GM19324 (cell line): ENCODE measurements at regions not wholly inside any gene's neighbourhood (a gene's known extent, or its start where the extent isn't known, plus 50 kb on each side); places are given as distances from the start of the nearest gene placed in this dataset.
"Not testable (repeated sequence)": the region's sequence is repeated elsewhere in the genome, so short reads cannot be mapped to it uniquely, and the experiment has no call there.

ENCODE experiments used
- ATAC-seq: cut with Tn5 transposase; IDR thresholded peaks from one replicate; pipeline ENCODE4 v1.9.1; 2021; ENCODE audit warnings: mild to moderate bottlenecking, moderate library complexity; ENCODE audit not compliant: unreplicated experiment, low FRiP score

DNA sequence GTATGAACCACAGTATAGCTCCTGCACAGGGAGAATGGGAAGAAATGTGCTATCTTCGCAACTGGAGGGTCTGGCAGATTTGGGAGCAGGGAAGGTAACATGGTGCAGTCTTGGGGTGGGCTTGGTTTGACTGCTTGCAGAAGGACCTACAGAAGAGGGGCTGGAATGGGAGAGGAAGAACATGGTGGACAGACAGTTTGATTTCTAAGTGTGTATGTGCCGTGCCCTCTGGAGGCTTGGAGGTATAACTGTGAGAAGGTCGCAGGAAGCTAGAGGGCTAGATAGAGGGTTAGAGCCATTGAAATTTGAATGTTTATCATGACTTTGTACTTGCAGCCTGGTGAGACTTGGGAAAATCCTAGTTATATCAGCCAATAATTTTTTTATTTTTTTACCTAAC lies 169.2 kb downstream of the SQOR start:
- ATAC-seq, result no peak

DNA sequence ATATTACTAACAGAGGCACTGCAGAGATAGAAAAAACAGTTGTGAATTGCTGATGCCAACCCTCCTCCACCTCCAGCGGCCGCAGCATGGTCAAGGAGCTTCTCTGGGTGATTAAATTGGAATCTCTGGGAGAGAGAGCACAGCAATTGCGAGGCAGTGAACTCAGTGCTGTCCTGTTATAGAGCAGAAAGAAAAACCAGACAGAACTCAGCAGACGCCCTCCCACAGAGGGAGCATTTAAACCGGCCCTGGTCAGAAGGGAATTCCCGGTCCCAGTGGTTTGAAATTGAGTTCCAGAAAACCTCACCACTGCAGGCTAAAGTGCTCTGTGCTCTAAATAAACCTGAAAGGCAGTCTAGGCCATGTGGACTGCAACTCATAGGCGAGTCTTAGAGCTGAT lies 175.4 kb downstream of the SQOR start:
- ATAC-seq, result no peak

DNA sequence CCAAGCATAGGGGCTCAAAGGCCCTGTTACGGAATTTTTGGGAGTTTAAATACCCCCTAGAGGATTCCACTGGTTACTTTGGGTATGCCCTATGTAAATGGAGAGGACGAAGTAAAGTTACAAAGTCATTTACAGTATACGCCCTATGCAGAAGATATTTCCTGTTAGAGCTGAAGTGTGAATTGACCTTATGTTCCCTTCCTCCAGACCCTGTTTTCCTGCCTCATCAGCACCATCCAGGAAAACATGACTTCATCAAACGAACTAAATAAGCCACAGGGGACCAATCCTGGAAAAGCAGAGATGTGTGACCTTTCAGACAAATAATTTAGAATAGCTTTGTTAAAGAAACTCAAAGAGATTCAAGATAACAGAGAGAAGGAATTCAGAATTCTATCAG lies 177.4 kb downstream of the SQOR start:
- ATAC-seq, result no peak

DNA sequence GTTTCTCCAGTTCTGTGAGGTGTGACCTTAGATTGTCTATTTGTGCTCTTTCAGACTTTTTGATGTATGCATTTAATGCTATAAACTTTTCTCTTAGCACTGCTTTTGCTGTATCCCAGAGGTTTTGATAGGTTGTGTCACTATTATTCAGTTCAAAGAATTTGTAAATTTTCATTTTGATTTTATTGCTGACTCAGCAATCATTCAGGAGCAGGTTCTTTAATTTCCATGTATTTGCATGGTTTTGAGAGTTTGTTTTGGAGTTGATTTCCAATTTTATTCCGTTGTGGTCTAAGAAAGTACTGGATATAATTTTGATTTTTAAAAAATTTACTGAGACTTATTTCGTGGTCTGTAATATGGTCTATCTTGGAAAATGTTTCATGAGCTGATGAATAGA lies 182.7 kb downstream of the SQOR start:
- ATAC-seq, result not testable (repeated sequence)

DNA sequence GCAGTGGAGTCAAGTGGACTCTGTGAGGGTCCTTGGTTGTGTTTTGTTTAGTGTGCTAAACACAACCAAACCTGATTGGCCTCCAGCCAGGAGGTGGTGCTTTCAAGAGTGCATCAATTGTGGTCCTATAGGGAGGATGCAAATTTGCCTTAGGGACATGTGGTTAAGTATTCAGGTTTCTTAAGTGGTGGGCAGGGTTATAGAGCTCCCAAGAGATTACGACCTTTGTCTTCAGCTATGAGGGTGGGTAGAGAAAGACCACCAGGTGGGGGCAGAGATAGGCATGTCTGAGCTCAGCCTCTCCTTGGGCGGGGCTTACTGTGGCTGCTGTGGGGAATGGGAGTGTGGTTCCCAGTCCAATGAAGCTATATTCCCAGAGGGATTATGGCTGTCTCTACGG lies 186.6 kb downstream of the SQOR start:
- no peak for ATAC-seq

DNA sequence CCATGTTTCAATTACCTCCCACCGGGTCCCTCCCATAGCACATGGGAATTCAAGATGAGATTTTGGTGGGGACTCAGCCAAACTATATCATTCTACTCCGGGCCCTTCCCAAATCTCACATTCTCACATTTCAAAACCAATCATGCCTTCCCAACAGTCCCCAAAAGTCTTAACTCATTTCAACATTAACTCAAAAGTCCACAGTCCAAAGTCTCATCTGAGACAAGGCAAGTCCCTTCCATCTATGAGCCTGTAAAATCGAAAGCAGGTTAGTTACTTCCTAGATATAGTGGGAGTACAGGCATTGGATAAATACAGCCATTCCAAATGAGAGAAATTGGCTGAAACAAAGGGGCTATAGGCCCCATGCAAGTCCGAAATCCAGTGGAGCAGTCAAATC lies 188.1 kb downstream of the SQOR start:
- ATAC-seq, result not testable (repeated sequence)

DNA sequence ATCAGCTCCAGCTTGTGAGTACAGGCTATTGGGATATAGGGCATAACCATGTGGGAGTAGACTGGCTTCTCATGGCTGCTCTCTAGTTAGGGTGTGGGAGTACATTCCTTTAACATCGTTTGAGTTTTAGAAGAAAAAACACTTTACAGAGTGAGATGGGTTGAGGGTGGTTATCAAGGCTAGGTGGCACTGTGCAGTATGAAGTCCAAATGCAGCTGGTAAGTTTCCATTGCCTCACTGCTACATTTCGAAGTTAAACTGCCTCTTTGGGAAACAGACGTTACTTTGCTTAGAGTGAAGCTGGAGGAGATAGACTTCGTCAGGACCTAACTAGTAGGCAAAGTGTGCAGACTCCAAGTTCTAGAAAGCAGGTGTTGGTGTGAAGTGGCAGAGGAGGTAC lies 192.4 kb downstream of the SQOR start:
- no peak for ATAC-seq

DNA sequence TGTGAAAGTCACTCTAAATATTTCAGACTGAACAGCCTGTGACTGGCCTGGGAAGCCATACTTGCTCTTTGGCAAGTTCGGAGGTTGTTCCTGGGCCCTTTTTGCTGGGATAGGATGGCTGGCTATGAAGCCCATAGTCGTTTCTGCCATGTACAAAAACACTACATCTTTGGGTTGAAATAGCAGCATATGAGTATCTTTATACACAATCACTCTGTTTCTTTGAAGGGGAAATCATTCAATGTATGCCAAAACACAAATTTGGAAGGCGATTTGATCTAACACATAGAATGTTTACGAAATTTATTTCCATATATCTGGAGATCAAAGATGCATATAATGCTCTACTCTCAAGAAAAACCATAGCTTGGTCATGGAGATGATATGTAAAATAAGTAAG lies 192.9 kb downstream of the SQOR start:
- no peak for ATAC-seq

DNA sequence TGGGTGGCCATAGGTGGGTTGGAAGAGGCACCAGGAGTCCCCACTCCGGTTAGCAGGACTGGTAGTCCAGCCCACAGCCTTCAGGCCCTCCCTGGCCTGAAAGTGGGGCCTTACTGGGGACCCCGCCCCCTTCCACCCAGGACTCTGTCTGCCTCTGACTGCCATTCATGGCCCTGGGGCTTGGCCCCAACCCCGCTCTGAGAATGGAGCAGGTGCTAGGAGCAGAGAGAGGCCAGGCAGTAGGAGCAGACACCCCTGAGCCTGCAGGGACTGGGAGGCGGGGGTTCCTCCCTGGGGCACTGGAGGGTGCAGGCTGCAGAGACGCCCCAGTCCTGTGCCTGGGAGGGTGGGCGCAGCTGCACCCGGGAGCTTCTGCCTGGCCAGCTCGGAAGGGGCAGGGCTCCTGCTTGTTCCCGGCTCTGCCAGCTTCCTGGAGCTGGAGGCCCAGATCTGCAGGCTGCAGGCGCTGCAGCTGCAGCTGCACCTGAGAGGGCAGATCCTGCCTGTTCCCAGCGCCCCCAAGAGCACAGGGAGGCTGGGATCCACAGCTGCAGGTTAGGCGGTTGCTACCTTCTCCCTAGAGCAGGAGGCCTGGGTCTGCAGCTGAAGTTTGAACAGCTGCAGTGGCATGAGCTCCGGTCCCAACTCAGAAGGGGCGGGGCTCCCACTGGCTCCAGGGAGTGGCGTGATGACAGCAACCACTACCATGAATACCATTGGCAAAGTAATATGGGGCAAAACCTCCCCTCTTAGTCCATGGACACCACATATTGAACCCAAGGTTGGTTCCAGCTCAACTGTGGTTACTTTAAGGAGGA lies 194.7 kb downstream of the SQOR start:
- ATAC-seq, result no peak

DNA sequence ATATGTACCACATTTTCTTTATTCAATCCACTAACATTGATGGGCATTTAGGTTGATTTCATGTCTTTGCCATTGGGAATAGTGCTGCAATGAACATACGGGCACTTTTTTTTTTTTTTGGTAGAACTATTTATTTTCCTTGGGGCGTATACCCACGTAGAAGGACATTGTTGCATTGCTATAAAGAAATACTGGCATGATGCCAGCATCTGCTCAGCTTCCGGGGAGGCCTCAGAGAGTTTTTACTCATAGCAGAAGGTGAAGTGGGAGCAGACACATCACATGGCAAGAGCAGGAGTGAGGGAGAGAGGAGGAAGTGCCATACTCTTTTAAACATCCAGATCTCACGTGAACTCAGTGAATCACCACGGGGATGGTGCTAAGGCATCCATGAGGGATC lies 197.0 kb downstream of the SQOR start:
- no peak for ATAC-seq

DNA sequence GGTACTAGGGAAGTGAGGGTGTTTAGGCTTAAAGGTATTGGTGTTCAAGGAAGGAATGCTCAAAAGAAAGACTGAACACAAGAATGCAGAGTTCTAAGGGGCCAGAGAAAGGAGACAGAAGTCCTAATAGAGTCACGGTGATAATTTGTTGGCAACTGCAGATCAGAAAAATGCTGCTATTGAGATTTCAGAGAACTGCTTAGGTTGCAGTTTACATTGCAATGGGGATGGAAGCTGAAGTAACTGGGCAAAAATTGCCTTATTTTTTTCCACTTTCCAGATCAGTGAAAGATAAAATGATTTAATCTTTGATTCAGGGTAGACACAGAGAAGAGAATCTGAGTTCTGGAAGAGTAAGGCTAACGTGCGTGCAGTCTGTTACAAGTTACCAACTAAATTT lies 199.8 kb downstream of the SQOR start:
- ATAC-seq, result no peak

DNA sequence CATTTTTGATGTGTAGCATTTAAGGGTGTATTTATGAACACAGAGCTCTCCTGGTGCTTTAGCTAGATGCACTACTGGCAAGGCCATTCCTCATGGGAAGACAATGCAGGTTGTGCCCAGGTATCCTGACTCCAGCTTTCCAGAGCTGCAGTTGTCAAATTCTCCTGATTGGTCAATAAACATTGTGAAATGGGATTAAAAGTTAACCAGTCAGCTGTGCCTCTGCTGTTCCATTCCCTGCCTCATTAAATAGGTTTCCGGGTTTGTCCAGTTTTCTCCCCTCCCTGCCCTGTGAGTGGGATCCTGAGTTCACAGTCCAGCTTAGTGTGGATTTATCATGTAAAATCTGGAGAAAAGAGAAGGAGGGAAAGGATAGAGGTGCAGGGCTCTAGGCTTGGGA lies 207.3 kb downstream of the SQOR start:
- ATAC-seq, result no peak

DNA sequence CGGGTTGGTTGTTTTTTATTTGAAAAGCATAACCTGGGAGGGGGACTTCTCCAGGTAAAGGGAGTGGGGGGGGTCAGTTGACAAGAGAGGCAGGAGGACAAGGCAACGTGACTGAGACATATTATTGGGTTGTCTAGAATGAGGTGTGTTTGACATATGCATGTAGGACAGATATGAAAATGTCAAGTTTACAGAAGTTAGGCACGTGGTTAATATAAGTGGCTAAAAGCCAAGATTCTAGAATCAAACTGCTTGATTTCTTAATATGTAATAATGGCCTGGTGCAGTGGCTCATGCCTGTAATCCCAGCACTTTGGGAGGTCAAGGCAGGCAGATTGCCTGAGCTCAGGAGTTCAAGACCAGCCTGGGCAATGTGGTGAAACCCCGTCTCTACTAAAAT lies 212.8 kb downstream of the SQOR start:
- ATAC-seq, result no peak

DNA sequence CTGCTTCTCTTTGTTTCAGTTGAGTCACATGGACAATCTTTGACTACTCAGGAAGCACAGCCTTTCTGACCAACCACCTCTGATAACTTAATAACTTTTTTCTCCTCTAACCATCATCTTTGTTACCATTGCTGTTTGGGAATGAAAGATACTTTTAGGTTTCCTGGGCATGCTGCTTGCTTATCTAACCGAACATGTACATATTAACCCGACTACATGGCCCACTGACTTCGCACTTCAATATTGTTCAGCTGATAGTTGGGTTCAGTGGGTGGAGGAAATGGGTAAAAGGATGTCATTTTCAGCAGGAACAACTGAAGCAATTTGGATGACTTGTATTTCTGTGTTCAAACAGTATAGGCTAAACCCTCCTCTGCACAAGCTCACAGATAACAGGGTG lies 214.3 kb downstream of the SQOR start:
- ATAC-seq, result no peak

DNA sequence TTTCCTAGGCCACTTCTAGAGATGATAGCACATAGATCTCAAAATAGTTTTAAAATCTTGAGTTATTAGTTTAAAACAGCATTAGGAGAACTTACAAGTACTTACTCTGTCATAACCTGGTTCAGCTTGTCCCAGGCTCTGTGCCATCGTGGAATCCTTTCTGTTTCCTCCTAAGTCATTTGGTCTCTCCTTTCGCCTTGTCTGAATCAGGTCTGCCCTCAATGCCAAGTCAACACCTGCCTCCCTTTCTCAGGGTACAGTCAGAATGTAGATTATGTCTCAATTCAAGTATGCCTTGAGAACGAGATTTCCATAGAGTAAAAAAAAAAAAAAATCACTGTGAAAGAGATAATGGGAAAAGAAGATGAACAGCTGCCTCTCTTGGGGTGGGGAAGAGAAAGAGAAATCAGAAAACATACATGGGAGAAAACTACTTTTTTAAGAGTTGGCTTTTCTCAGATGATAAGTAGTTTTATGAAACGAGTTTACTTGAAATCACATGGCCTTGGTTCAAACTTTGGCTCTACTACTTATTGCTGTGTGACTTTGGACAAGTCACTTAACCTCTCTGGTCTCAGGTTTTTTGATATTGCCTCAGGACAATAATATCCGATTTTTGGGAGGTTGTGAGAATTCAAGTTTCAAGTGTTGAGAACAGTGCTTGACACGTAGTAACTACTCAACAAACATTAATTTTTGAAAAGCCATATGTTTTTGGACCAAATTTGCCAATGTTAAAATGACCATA lies 219.8 kb downstream of the SQOR start:
- no peak for ATAC-seq

DNA sequence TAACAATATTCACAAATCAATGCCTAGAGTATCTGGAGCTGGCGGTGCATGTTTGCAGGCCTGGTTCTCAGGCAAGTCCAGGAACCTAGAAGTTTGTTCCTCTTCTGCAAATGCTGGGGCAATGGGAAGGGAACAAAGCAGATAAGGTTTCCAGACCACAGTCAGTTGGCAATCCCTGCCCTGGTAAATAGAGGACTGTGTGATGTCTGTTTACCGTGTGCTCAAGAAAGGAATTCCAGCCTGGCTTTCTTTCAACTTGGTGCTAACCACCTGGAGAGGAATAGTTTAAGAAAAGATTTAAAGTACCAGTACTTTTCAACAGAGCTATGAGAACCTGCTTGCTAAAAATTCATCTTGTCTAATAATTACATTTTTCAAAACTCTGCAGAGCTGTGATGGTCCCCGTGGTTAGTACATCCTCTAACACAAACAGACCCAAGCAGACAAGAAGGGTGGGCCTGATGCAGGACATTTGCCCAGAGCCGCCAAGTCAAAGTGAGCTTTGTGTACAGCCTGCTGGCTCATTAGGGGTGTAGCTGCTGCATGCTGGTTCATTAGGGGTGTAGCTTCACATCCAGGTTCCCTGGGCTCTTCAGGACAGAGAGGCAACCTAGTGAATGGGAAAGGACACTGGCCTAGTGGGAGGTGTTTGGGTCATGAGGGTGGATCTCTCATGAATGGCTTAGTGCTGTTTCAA lies 220.5 kb downstream of the SQOR start:
- no peak for ATAC-seq

DNA sequence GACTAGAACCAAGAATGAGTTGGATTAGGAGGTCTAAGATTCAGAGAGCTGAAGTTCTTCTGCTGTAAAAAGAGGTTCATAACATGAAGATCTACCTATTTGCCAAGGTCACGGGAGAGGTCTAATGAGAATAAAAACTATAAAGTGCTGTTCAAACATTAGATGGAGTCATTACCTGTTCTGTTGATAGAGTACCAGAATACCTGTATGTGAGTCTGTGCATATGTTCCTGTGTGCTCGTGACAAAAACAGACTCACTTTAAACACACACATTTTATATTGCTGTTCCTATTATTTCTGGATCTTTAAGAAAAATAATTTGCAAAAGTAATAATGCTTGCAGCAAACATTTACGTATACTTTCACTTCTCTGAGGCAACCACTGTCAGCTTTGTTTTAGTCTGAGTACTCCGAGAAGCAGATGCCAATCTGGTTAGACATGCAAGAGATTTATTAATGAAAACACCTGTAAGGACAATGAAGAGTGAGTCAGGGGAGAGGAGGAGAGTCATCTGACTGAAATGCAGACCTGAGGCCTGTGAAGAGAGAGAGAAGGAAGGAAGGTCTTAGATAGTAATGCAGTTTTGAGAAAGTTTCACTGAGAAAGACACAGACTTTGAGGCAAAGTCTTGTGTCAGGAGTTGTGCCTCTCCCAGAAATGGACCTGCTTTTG lies 221.2 kb downstream of the SQOR start:
- ATAC-seq, result no peak

DNA sequence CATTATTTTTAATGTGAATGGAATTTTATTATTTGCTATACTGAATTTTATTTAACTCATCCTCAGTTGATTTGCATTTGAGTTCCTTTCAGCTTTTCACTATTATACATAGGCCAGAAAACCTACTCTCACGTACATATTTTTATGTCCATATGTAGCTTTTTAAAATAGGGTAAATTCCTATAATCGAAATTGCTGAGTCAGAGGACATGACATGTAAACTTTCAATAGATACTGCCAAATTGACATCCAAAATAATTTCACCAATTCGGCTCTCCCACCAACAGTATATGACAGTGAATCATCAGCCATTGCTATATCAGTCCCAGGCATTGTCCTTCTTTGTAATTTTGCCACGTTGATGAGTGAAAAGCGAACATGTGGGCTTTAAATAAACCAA lies 222.5 kb downstream of the SQOR start:
- no peak for ATAC-seq

DNA sequence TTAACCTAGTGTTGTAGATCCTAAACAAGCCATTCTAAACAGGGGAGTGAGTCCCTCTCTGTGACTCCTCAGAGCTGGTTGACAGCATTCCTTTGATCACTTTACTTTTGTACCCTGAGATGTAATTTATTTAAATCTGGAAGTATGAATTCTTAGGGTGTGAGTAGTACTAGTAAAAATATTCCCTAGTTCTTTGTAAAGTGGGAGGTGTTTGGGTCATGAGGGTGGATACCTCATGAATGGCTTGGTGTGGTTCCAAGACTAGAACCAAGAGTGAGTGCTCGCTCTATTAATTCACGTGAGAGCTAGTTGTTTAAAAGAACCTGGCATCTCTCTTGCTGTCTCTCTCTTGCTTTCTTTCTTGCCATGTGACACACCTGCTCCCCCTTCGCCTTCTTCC lies 223.7 kb downstream of the SQOR start:
- ATAC-seq, result no peak

DNA sequence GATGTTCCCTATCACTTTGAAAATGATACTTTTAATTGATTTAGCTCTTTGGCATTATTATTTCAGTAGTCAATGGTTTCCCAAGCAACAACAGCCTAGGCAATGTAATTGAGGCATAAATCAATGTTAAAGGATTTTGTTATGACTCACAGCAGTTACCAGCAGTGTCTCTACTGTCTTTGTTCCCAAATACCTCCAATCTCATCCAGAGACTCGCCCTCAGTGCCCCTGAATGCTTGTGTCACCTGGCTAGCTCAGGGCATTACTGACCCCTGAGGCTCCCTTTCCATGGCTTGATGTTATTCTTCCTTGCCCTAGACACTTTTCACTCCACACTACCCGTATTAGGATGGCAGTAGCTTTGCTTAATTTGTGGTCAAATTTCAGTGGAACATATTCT lies 227.2 kb downstream of the SQOR start:
- ATAC-seq, result no peak
